Activated CD4-positive, alpha-beta T cell treated with anti-CD3 and anti-CD28 coated beads, Interleukin-2, amount 10 ng/mL, durations not matched to agents 24 days and 14 days (primary cell): ENCODE measurements at regions not wholly inside any gene's neighbourhood (a gene's known extent, or its start where the extent isn't known, plus 50 kb on each side); places are given as distances from the start of the nearest gene placed in this dataset.

ENCODE experiments used
- DNase-seq: peaks from one replicate; pipeline ENCODE4 v3.0.0; 2022
- H3K27ac Mint-ChIP-seq: one replicate; pipeline ENCODE4 v1.8.0; 2022; ENCODE audit warnings: mild to moderate bottlenecking, mixed read lengths
- H3K27me3 Mint-ChIP-seq: one replicate; pipeline ENCODE4 v1.8.0; 2022; ENCODE audit warnings: mixed read lengths
- H3K36me3 Mint-ChIP-seq: one replicate; pipeline ENCODE4 v1.8.0; 2022; ENCODE audit warnings: low read depth, mild to moderate bottlenecking, mixed read lengths
- H3K4me1 Mint-ChIP-seq: one replicate; pipeline ENCODE4 v1.8.0; 2021; ENCODE audit warnings: mixed read lengths
- H3K4me3 Mint-ChIP-seq: one replicate; pipeline ENCODE4 v1.8.0; 2022; ENCODE audit warnings: mild to moderate bottlenecking, moderate library complexity, mixed read lengths
- H3K9me3 Mint-ChIP-seq: one replicate; pipeline ENCODE4 v1.8.0; 2021; ENCODE audit warnings: mixed read lengths
- intact Hi-C: fragments of 100-400 bp; cut with micrococcal nuclease; formaldehyde crosslinking; loops from one replicate; pipeline ENCODE4 v1.15.1; 2023

- no peaks in the 10 kb centered on the region for H3K36me3 Mint-ChIP-seq
- intact Hi-C loops: no loop called here
Observed at GRCh38 chr10:35723992-35724391, 81.9 kb upstream of the FZD8 start.

GRCh38 chr10:35723059-35723458 is 81.0 kb upstream of the FZD8 start:
- no peak for DNase-seq
- H3K4me3 Mint-ChIP-seq: no peak overlapping the region
- H3K4me1 Mint-ChIP-seq: no peaks in the 10 kb centered on the region
- H3K9me3 Mint-ChIP-seq: no peaks in the 10 kb centered on the region
- no peaks in the 10 kb centered on the region for H3K27me3 Mint-ChIP-seq
- intact Hi-C loops: no loop called here
- no peaks in the 10 kb centered on the region for H3K36me3 Mint-ChIP-seq
- no peak overlapping the region for H3K27ac Mint-ChIP-seq

More at GRCh38 chr10:35723992-35724391, 81.9 kb upstream of the FZD8 start:
- Mint-ChIP-seq H3K4me1 (no peaks in the 10 kb centered on the region), H3K4me3 (no peak overlapping the region), H3K27ac (no peak overlapping the region), H3K27me3 (no peaks in the 10 kb centered on the region), H3K9me3 (no peaks in the 10 kb centered on the region)
- DNase-seq: no peak

GRCh38 chr10:35722636-35723035 is 80.5 kb upstream of the FZD8 start:
- no peaks in the 10 kb centered on the region for H3K27me3 Mint-ChIP-seq
- no peaks in the 10 kb centered on the region for H3K36me3 Mint-ChIP-seq
- H3K9me3 Mint-ChIP-seq: no peaks in the 10 kb centered on the region
- DNase-seq: no peak
- no peak overlapping the region for H3K4me3 Mint-ChIP-seq
- intact Hi-C loops: no loop called here
- H3K27ac Mint-ChIP-seq: no peak overlapping the region
- H3K4me1 Mint-ChIP-seq: no peaks in the 10 kb centered on the region

- no peaks in the 10 kb centered on the region for H3K36me3 Mint-ChIP-seq
- no peaks in the 10 kb centered on the region for H3K27me3 Mint-ChIP-seq
- no peak overlapping the region for H3K4me3 Mint-ChIP-seq
- H3K27ac Mint-ChIP-seq: no peak overlapping the region
- intact Hi-C loops: no loop called here
- H3K9me3 Mint-ChIP-seq: no peaks in the 10 kb centered on the region
- no peak for DNase-seq
- no peaks in the 10 kb centered on the region for H3K4me1 Mint-ChIP-seq
Observed at GRCh38 chr10:35722226-35722625, 80.1 kb upstream of the FZD8 start.

GRCh38 chr10:35720366-35720765 is 78.3 kb upstream of the FZD8 start:
- H3K27ac Mint-ChIP-seq: no peak overlapping the region
- no peaks in the 10 kb centered on the region for H3K4me1 Mint-ChIP-seq
- no peak for DNase-seq
- no peaks in the 10 kb centered on the region for H3K36me3 Mint-ChIP-seq
- intact Hi-C loops: no loop called here
- no peaks in the 10 kb centered on the region for H3K9me3 Mint-ChIP-seq
- H3K27me3 Mint-ChIP-seq: no peaks in the 10 kb centered on the region
- no peak overlapping the region for H3K4me3 Mint-ChIP-seq

GRCh38 chr10:35716776-35717175 is 74.7 kb upstream of the FZD8 start:
- Mint-ChIP-seq H3K9me3 (no peaks in the 10 kb centered on the region), H3K4me1 (no peaks in the 10 kb centered on the region), H3K36me3 (no peaks in the 10 kb centered on the region), H3K4me3 (no peak overlapping the region), H3K27me3 (no peaks in the 10 kb centered on the region), H3K27ac (no peak overlapping the region)
- intact Hi-C loops: no loop called here
- DNase-seq: no peak

GRCh38 chr10:35712486-35712885 is 70.4 kb upstream of the FZD8 start:
- intact Hi-C loops: no loop called here
- Mint-ChIP-seq H3K36me3 (no peaks in the 10 kb centered on the region), H3K27ac (no peak overlapping the region), H3K4me3 (no peak overlapping the region), H3K4me1 (no peaks in the 10 kb centered on the region), H3K9me3 (no peaks in the 10 kb centered on the region), H3K27me3 (no peaks in the 10 kb centered on the region)
- DNase-seq: no peak

- Mint-ChIP-seq H3K27me3 (no peaks in the 10 kb centered on the region), H3K36me3 (no peaks in the 10 kb centered on the region)
- intact Hi-C loops: no loop called here
Observed at GRCh38 chr10:35711615-35712411, 69.7 kb upstream of the FZD8 start.

GRCh38 chr10:35707642-35708425 is 65.7 kb upstream of the FZD8 start:
- Mint-ChIP-seq H3K36me3 (no peaks in the 10 kb centered on the region), H3K9me3 (no peaks in the 10 kb centered on the region), H3K27me3 (no peaks in the 10 kb centered on the region), H3K4me1 (no peaks in the 10 kb centered on the region), H3K4me3 (no peak overlapping the region), H3K27ac (no peak overlapping the region)
- DNase-seq: no peak
- intact Hi-C loops: no loop called here

More at GRCh38 chr10:35711615-35712411, 69.7 kb upstream of the FZD8 start:
- H3K9me3 Mint-ChIP-seq: no peaks in the 10 kb centered on the region
- no peak for DNase-seq
- H3K4me3 Mint-ChIP-seq: no peak overlapping the region
- H3K27ac Mint-ChIP-seq: no peak overlapping the region
- H3K4me1 Mint-ChIP-seq: no peaks in the 10 kb centered on the region

GRCh38 chr10:35706959-35707358 is 64.9 kb upstream of the FZD8 start:
- Mint-ChIP-seq H3K36me3 (no peaks in the 10 kb centered on the region), H3K27me3 (no peaks in the 10 kb centered on the region), H3K4me3 (no peak overlapping the region), H3K9me3 (no peaks in the 10 kb centered on the region), H3K27ac (no peak overlapping the region), H3K4me1 (no peaks in the 10 kb centered on the region)
- DNase-seq: no peak
- intact Hi-C loops: no loop called here

GRCh38 chr10:35705671-35706070 is 63.6 kb upstream of the FZD8 start:
- no peaks in the 10 kb centered on the region for H3K4me1 Mint-ChIP-seq
- no peaks in the 10 kb centered on the region for H3K27me3 Mint-ChIP-seq
- no peaks in the 10 kb centered on the region for H3K9me3 Mint-ChIP-seq
- intact Hi-C loops: no loop called here
- DNase-seq: no peak
- no peaks in the 10 kb centered on the region for H3K36me3 Mint-ChIP-seq
- H3K4me3 Mint-ChIP-seq: no peak overlapping the region
- H3K27ac Mint-ChIP-seq: no peak overlapping the region

GRCh38 chr10:35705051-35705450 is 63.0 kb upstream of the FZD8 start:
- Mint-ChIP-seq H3K4me3 (no peak overlapping the region), H3K9me3 (no peaks in the 10 kb centered on the region), H3K27me3 (no peaks in the 10 kb centered on the region), H3K27ac (no peak overlapping the region), H3K36me3 (no peaks in the 10 kb centered on the region), H3K4me1 (no peaks in the 10 kb centered on the region)
- DNase-seq: no peak
- intact Hi-C loops: no loop called here

GRCh38 chr10:35704401-35704800 is 62.3 kb upstream of the FZD8 start:
- DNase-seq: no peak
- H3K9me3 Mint-ChIP-seq: no peaks in the 10 kb centered on the region
- no peak overlapping the region for H3K27ac Mint-ChIP-seq
- H3K27me3 Mint-ChIP-seq: no peaks in the 10 kb centered on the region
- intact Hi-C loops: no loop called here
- no peak overlapping the region for H3K4me3 Mint-ChIP-seq
- H3K4me1 Mint-ChIP-seq: no peaks in the 10 kb centered on the region
- H3K36me3 Mint-ChIP-seq: no peaks in the 10 kb centered on the region

- Mint-ChIP-seq H3K4me1 (no peaks in the 10 kb centered on the region), H3K9me3 (no peaks in the 10 kb centered on the region), H3K27ac (no peak overlapping the region), H3K4me3 (no peak overlapping the region), H3K27me3 (no peaks in the 10 kb centered on the region), H3K36me3 (no peaks in the 10 kb centered on the region)
- DNase-seq: no peak
- intact Hi-C loops: no loop called here
Observed at GRCh38 chr10:35700487-35700882, 58.4 kb upstream of the FZD8 start.
